A673 (cell line): ENCODE measurements at regions not wholly inside any gene's neighbourhood (a gene's known extent, or its start where the extent isn't known, plus 50 kb on each side); places are given as distances from the start of the nearest gene placed in this dataset.

ENCODE experiments used
- BruUV-seq: library from RNA; stranded (reverse); fragments of 400-500 nt; replicated peaks from 2 replicates; lab custom pipeline; 2021; lab: Mats Ljungman, UMichigan
- CTCF ChIA-PET: fragments of 300-600 bp; sonication (Branson Sonifier 250); formaldehyde crosslinking; loops from one replicate; lab custom pipeline; 2022; ENCODE audit warnings: antibody characterized with exemption; lab: Charles Lee
- POLR2A ChIA-PET: fragments of 300-600 bp; sonication (Branson Sonifier 250); formaldehyde crosslinking; loops from one replicate; lab custom pipeline; 2022; ENCODE audit warnings: antibody characterized with exemption; ENCODE audit not compliant: low non-redundant PET; lab: Charles Lee
- DNase-seq: peaks from one replicate; pipeline ENCODE4 v3.0.0-alpha.2; 2015; ENCODE audit warnings: low spot score
- H3K27ac ChIP-seq: fragments of 200-600 bp; sonication (generic); 2 replicates; pipeline ENCODE4 v1.5.1; 2016; ENCODE audit warnings: mixed run types, low read depth, mild to moderate bottlenecking, mixed read lengths, antibody characterized with exemption, low read length; ENCODE audit not compliant: poor library complexity, severe bottlenecking
- H3K27me3 ChIP-seq: fragments of 200-600 bp; sonication (generic); replicated peaks from 2 replicates; pipeline ENCODE4 v1.6.1; 2017; ENCODE audit warnings: mixed run types, low read depth, mild to moderate bottlenecking, mixed read lengths, antibody characterized with exemption, low read length; ENCODE audit not compliant: insufficient read depth, poor library complexity
- H3K36me3 ChIP-seq: fragments of 200-600 bp; sonication (generic); 2 replicates; pipeline ENCODE4 v1.6.1; 2016; ENCODE audit warnings: mixed run types, mild to moderate bottlenecking, mixed read lengths, antibody characterized with exemption, low read length; ENCODE audit not compliant: insufficient read depth, poor library complexity, severe bottlenecking
- H3K4me1 ChIP-seq: fragments of 200-600 bp; sonication (generic); 2 replicates; pipeline ENCODE4 v1.6.1; 2017; ENCODE audit warnings: mixed run types, mild to moderate bottlenecking, mixed read lengths, antibody characterized with exemption, low read length; ENCODE audit not compliant: insufficient read depth, poor library complexity, severe bottlenecking
- H3K4me3 ChIP-seq: fragments of 200-600 bp; sonication (generic); 2 replicates; pipeline ENCODE4 v1.5.1; 2016; ENCODE audit warnings: low read depth, mixed run types, mild to moderate bottlenecking, mixed read lengths, low read length; ENCODE audit not compliant: poor library complexity, severe bottlenecking
- H3K9me3 ChIP-seq: fragments of 200-600 bp; sonication (generic); 2 replicates; pipeline ENCODE4 v1.6.1; 2016; ENCODE audit warnings: mixed run types, low read depth, mild to moderate bottlenecking, mixed read lengths, antibody characterized with exemption, low read length; ENCODE audit not compliant: poor library complexity, severe bottlenecking
- EZH2 ChIP-seq: fragments of 200-600 bp; sonication (generic); IDR thresholded peaks from 2 replicates; pipeline ENCODE4 v1.6.1; 2017; ENCODE audit warnings: borderline replicate concordance, low read depth, mild to moderate bottlenecking, mixed read lengths, antibody characterized with exemption, low read length; ENCODE audit not compliant: poor library complexity, severe bottlenecking
- intact Hi-C: fragments of 100-400 bp; cut with micrococcal nuclease; formaldehyde crosslinking; loops from one replicate; pipeline ENCODE4 v1.10.0; 2022; ENCODE audit not compliant: unreplicated experiment
- TF ChIP-seq, protein P1 (sequence below): fragments of 300-800, 200-600 bp; sonication (generic); conservative IDR thresholded peaks from 2 replicates; pipeline ENCODE4 v1.5.1; 2017; ENCODE audit warnings: low read depth, mild to moderate bottlenecking, antibody characterized with exemption, low read length, moderate library complexity, mixed read lengths

GRCh38 chr1:195186544-195186943 lies 1421.7 kb downstream of the KCNT2 start:
- intact Hi-C loops = no loop called here
- BruUV-seq = no TSS peak
- TF ChIP-seq, protein P1, sequence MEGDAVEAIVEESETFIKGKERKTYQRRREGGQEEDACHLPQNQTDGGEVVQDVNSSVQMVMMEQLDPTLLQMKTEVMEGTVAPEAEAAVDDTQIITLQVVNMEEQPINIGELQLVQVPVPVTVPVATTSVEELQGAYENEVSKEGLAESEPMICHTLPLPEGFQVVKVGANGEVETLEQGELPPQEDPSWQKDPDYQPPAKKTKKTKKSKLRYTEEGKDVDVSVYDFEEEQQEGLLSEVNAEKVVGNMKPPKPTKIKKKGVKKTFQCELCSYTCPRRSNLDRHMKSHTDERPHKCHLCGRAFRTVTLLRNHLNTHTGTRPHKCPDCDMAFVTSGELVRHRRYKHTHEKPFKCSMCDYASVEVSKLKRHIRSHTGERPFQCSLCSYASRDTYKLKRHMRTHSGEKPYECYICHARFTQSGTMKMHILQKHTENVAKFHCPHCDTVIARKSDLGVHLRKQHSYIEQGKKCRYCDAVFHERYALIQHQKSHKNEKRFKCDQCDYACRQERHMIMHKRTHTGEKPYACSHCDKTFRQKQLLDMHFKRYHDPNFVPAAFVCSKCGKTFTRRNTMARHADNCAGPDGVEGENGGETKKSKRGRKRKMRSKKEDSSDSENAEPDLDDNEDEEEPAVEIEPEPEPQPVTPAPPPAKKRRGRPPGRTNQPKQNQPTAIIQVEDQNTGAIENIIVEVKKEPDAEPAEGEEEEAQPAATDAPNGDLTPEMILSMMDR = no peak
- no peak for TF ChIP-seq EZH2
- POLR2A ChIA-PET = no interaction called here
- no peak for DNase-seq
- CTCF ChIA-PET = no interaction called here
- no peaks in the 10 kb centered on the region for H3K9me3 ChIP-seq
- no peaks in the 10 kb centered on the region for H3K27me3 ChIP-seq
- H3K36me3 ChIP-seq = no peaks in the 10 kb centered on the region
- H3K4me3 ChIP-seq = no peak overlapping the region
- no peak overlapping the region for H3K27ac ChIP-seq
- no peaks in the 10 kb centered on the region for H3K4me1 ChIP-seq

DNA sequence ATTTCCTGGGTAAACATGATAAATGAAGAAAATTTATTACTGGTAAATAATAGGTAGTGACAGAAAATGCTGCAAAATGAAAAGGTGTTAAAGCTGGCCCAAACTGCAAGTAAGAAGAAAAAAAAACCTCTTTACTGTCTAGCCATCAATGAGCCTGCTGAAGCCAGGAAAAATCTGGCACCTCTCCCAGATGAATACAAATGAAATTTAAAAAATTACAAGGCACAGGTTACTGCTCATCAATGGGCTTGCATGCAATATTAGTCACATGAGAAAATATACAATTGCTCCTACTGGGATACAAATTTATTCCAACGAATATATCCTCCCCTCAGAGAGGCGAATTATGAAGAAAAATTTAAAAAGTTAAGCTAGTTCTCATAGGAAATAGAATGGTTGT lies 1422.5 kb downstream of the KCNT2 start:
- H3K9me3 ChIP-seq = no peaks in the 10 kb centered on the region
- POLR2A ChIA-PET = no interaction called here
- no peaks in the 10 kb centered on the region for H3K4me1 ChIP-seq
- no peak for TF ChIP-seq EZH2
- TF ChIP-seq, protein P1 = no peak
- H3K36me3 ChIP-seq = no peaks in the 10 kb centered on the region
- CTCF ChIA-PET = no interaction called here
- DNase-seq = no peak
- no peak overlapping the region for H3K27ac ChIP-seq
- intact Hi-C loops = no loop called here
- BruUV-seq = no TSS peak
- H3K4me3 ChIP-seq = no peak overlapping the region
- H3K27me3 ChIP-seq = no peaks in the 10 kb centered on the region

- Histone ChIP-seq H3K4me3 (no peak overlapping the region), H3K27me3 (no peaks in the 10 kb centered on the region), H3K9me3 (no peaks in the 10 kb centered on the region), H3K27ac (no peak overlapping the region), H3K36me3 (no peaks in the 10 kb centered on the region), H3K4me1 (no peaks in the 10 kb centered on the region)
- ChIA-PET CTCF (no interaction called here), POLR2A (no interaction called here)
- no peak for DNase-seq
- BruUV-seq = no TSS peak
- TF ChIP-seq EZH2 = no peak
- TF ChIP-seq, protein P1 = no peak
- intact Hi-C loops = no loop called here
Measured at GRCh38 chr1:195185321-195185720, 1422.9 kb downstream of the KCNT2 start.
